GM19043 (cell line): ENCODE measurements at regions not wholly inside any gene's neighbourhood (a gene's known extent, or its start where the extent isn't known, plus 50 kb on each side); places are given as distances from the start of the nearest gene placed in this dataset.

Source experiments
- ATAC-seq: cut with Tn5 transposase; IDR thresholded peaks from one replicate; pipeline ENCODE4 v1.9.1; 2021; ENCODE audit warnings: low read depth; ENCODE audit not compliant: unreplicated experiment

DNA sequence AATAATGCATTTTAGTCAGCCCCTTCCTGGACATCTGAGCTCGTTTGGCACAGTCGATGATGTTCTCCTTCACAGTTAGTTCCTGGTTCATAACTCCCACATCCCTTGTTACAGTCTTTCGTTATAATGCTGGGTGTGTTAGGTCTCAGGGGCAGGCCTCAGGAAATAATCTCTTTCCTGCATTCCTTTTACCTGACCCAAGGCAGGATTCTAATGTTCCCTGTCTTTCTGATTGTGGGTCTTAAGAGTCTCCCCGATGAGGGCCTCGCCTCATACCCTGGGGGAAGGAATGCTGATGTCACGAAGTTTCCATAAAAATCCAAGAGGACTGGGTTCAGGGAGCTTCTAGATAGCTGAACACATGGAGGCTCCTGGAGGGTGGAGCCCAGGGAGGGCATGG, 104.0 kb upstream of the CARMIL1 start:
- ATAC-seq = no peak

DNA sequence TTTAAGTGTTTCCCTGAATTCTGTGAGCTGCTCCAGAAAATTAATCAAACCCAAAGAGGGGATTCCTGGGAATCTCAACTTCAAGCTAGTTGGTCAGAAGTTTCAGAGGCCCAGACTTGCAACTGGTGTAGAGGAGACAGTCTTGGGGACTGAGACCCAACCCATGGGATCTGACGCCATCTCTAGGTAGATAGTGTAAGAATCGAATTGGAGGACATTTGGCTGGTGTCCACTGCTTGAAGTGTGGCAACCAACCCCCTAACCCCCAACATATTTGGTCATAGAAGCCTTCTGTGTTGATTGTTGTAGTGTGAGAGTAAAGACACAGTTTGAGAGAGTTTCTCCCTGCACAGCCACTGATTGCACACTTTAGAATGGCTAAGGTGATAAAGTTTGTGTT, 103.5 kb upstream of the CARMIL1 start:
- no peak for ATAC-seq

DNA sequence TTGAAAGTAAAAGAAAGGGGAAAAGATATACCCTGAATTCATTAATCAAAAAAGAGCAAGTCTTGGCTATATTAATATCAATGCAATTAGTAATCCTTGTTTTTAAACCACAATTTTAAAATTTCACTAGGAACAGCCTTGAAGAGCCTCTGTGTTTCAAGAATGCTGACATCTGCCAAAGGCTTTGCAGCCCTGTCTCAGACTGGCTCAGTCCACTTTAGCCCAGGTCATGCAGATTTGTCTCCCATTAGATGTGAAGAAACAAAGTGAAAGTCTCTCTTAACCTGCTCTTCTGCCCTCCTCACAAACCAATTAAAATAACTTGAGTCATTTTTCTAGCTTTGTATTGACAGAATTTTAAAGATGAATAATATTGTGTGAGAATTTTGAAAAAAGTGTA, 102.7 kb upstream of the CARMIL1 start:
- ATAC-seq = no peak

DNA sequence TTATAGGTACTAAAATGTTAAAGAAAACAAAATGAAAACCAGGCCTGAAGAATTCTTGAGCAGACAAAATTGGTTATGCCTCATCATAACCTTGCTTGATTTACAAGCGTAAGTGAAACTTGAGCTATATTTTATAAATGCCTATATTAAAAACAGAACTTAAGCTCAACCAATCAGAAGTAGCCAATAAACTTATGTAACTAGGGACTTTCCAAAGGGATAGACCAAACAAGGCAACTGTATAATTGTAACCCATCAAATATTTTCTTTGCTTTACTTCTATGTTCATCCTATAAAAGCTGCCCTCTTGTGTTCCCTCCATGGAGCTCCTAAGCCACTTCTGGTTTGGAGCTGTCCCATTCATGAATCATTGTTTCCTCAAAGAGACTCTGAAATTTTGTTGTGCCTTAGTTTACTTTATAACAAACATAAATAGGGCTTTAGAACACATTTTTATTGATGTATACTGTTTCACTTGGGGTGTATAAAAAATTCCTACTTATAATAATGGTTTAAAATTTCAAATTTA, 101.6 kb upstream of the CARMIL1 start:
- ATAC-seq = no peak

DNA sequence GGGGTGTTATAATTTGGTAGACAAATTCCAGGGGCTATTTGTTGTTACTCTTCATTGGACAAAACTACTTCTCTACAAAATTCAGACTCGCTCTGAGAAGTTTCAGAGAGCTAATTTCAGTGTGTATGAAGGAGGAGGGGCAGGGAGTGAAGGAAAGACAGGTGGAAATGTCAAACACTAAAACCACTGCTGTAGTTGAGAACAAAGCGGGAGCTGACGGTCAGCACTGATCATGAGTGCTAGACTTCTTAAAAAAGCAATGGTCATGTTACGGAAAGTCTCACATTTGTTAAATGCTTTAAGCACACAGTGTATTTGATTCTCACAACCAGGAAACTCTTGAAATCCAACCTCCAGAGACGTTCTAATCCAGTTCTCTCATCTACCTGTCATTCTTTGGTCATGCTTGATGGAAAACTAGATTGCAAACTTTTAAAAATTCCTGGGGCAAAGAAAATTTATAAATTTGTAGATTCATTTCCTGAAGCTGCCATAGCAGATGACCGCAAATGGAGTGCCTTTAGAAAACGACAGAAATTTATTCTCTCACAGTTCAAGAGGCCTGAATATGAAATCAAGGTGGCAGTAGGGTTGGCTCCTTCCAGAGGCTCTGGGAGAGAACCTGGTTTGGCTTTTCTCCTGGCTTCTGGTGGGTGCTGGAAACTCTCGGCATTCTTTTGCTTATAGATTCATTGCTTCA, 100.7 kb upstream of the CARMIL1 start:
- no peak for ATAC-seq

DNA sequence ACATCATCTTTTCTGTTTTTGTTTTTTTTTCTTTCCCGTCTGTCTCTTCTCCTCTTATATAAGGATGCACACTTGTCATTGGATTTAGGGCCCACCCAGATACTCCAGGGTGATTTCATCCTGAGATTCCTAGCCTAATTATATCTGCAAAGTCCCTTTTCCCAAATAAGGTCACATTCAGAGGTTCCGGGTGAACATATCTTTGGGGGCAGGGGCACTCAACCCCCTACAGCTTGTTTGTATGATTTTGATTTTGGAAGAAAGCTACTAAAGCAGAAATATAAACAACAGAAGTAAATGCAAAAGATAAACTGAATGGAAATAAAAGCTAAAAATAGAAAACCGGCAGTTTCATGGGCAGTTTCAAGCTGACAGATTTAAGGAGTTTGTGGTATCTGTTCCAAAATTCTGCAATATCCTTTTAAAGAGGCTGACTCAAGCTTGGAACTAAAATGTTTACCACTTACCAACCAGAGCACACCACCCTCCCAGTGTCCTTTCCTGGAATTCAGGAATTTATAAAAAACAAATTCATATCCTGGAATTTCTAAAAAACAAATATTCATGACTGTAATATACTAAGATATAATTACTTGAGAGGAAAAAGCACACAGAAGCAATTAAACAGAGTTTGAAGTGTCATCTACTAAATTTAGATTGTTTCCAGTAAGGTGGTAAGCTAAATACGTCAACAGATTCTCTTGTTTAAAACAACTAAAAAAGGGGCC, 100.0 kb upstream of the CARMIL1 start:
- no peak for ATAC-seq

DNA sequence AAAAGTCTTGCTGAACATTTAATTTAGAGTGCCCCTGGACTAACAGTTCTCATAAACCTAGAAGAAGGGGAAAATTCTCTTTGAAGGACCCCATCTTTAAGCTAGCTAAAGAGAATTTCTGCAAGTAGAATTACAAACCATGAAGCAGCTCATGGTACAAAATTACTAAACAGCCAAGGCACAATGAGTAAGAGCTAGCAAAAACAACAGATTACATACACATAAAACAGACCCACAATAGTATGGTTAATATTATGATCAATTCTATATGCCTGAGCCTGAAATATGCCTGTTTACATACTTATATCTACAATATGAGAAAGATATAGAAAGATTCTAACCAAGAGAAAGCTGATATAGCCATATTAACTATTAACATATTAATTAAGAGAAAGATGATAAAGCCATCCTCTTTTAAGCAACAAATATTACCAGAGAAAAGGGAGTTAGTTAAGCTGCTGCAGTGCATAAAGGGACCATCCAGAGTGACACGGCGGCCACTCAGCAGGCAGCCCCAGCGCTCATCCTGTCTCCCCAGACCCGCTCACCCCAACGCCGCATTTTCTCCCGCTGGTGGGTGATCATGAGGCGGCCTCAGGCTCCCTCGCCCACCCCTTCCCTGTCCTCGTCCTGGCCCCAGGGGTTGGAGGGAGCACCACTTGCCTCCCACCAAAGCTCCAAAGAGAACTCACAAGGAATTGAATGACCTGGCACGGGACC, 98.4 kb upstream of the CARMIL1 start:
- ATAC-seq = no peak

DNA sequence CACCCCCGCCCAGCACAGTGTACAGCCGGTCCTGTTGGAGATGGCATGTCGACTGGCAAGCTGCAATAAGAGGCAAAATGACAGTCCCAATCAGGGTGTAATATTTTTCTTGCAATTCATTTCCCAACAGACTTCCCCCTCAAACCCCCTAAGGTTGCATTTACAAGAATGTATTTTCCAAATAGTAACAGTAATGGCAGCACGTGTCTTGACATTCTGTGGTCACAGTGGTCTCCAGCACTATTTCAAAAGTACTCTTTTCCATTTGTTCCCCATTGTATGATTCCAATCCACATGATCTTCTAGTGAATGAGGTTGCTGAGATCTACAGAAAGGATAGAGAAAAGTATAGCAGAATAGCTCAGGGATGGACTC, 97.8 kb upstream of the CARMIL1 start:
- no peak for ATAC-seq

DNA sequence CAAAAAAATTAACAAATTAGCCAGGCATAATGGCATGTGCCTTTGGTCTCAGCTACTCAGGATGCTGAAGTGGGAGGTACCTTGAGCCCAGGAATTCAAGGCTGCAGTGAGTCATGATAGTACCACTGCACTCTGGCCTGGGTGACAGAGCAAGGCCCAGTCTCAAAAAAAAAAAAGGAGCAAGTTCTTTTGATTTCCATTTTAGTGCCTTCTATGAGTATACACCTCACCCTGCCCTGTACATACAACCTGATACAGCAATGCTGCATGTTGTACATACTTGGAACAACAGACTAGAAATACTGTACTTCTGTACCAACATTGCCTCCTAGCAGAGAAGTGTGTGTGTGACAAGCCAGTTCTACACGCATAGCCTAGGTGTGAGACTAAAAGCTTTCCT, 97.3 kb upstream of the CARMIL1 start:
- ATAC-seq = no peak

DNA sequence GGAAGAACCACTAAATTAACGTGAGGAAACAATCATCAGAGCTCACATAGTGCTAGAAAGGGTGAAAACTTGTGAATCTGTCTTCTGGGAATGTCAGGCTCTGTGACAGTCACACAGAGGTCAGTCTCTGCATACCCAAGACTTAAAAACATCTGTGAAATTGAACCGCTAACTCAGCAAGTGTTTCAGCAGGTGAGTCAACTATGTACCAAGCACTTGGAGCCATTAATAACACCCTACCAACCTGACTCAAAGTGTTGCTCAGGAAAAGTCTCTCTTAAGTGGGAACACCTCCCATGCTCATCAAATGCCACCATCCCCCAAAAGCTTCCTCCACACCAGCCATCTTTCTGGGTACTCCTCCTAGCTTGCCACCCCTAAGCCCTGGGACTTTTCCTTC, 92.3 kb upstream of the CARMIL1 start:
- no peak for ATAC-seq

DNA sequence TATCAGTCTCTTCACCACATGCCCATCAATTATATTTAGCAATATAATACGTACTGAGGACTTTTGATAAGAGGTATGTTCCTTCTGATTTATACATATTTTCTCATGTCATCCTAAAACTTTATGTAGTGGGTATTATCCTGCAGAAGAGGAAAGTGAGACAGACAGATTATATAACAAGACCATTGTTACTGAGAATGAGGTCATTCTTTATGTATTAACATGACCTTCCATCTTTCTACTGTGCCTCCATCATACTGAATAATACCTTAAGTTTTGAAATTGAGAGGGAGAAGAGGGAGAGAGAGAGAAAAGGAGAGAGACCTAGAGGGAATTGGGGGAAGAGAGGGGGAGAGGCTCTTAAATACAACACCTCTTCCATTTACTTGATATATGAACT, 90.9 kb upstream of the CARMIL1 start:
- no peak for ATAC-seq

DNA sequence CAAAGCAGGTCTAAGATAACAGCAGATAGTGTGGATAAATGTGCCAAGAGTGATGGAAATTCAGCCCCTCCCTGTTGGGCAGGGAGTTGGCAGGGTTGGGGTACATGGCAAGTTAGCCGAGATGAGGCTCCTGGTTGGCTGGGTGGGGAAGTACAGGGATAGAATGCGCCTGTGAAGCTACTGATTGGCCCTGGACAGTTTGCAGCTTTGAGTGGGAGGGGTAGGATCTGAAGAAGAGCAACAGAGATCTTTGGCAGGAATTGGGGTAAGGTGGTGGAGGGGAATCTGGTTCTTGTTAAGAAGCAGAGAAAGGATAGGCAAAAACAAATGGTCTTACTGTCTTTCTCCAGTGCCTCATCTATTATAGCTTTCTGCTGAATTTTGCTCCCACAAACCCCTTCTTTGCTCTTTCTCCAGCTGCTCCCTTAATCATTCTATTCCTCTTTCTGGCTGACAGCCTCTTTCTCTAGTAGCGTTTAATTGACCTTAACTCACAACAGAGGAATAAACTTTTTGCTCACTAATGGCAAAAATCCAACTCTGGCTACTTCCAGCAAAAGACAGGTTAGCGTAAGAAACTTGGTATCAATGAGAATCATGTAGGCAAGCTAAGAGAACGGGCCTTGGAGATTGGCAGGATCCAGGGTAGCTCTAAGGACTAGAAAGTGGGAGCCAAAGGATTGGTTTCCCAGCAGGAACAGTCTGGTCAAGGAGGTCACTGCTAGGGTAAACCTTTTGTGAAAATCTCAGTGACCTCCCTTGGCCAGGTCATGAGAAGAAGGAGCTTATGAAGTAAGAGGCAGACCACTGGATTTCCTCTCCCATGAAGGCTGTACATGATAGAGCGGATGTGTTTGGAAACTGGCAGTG, 86.3 kb upstream of the CARMIL1 start:
- no peak for ATAC-seq

DNA sequence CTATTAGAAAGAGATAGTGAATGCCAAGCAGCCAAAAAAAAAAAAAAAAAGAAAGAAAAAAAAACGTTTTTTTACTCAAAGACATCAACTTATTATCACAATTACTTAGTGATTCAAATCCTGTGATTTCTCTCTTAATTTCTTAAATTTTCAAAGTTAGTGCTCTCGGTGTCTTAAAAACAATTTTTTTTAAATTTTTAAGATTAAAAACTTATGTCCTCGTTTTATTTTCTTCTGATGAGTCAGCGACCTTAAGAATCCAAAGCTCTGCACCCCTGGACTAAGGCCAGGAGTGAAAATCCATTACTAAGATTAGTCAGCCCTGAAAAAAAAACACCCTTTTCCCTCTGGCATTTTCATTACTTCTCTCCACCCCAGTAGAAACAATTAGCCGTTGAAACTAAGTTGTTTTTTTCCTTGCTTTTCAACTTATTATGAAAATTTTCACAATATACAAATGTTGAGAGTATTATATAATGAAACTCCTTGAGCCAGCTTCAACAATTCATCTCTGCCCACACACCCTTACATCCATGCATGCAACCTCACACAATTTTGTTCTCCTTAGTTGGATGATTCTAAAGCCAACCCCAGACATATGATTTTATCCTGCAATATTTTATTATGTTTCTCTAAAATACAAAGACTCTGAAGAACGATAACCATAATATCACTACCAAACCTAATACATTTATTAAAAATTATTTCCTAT, 85.6 kb upstream of the CARMIL1 start:
- ATAC-seq = no peak

DNA sequence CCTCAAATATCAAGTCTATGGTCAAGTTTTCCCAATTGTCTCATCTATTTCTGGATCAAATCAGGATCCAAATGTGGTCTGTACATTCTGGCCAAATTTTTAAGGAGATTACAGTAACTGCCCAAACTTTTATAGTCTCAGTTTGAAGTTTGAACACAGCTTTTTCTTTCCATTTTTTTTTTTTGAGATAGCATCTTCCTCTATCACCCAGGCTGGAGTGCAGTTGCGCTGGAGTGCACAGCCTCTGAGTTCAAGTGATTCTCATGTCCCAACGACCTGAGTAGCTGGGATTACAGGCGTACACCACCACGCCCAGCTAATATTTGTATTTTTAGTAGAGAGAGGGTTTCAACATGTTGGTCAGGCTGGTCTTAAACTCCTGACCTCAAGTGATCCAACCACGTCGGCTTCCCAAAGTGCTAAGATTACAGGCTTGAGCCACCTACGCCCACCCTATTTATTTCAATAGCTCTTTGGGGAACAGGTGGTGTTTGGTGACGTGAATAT, 84.9 kb upstream of the CARMIL1 start:
- ATAC-seq = no peak

DNA sequence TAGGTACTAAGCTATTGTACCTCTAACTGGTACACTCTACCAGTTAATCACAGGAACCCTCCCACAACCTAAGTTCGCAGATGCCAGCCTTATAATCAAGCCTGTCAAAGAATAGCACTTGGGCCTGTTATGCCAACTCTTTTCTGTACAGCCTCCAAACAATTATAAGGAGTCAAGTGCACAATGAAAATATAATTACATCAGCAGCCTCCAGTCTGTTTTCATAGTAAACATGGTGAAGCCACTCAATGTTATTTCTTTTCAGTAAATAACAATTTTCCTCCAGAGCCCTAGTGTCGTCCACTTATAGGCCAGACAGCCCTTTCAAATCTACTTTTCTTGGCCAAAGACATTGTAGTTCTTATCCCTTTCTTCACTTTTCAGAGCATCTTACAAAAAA, 82.7 kb upstream of the CARMIL1 start:
- ATAC-seq = no peak

DNA sequence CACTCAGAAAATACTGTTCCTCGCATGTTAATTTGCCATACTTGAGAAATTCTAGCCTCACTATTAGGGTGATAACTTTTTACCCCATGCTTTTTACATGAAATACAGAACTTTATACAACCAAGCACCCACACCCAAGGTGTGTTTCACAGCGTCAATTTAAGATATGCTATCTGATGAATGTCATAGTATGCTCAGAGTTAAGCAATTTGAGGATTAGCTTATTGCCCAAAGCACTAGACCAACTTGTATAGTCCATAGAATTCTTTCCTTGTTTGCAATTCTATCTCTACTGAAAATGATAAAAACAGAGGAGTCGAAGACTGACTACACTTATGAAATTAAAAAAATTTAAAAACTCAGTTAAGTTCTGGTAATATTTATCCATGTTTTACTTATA, 82.1 kb upstream of the CARMIL1 start:
- no peak for ATAC-seq

DNA sequence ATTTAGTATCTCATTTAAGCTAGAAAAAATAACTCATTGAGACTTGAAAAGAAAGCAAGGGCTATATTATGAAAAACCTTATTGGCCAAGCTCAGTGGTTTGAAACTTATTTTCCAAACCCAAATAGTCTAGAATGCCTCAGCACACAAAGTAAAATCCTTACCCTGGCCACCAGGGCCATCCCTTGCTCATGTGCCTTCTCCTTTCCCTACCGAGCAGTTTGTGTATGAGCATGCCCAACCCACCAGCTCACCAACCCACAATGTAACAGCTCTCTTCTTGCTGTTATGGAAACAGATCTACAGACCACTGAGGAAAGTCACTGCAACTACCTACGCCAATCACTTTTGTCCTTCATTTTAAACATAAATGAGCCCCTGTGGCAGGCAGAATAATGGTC, 79.6 kb upstream of the CARMIL1 start:
- no peak for ATAC-seq

DNA sequence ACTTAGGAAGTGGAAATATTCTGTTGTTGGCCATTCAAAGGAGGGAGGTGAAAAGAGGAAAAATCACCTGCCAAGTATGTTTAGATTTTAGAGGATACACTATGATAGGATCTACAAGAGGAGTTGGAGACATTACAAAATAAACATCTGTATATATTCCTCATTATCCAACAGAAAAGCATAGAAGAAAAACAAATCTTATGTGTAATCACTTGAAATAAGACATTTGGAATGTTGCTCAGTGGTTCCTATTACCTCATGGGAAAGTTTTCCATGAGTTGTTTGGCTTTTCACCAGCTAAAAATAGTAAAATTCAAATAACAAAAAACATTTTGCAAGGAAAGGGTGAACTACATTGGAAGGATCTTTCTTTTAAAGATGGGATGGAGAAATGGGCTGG, 76.7 kb upstream of the CARMIL1 start:
- ATAC-seq = no peak

DNA sequence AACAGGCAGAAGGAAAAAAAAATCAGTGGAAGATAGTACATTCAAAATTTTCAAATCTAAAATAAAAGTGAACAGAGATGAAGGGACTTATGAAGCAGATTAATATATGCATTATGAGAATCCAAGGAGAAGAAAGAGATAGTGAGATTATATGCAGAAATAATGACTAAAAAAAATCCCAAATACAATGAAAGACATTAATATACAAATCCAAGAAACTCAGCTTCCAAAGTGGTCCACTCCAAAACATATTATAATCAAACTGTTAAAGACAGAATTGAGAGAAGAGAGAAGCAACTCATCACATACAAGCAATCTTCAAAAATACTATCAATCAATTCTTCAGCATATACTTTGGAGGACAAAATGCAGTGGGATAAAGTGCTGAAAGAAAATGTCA, 73.5 kb upstream of the CARMIL1 start:
- no peak for ATAC-seq
